Stimulated activated CD4-positive, alpha-beta T cell treated with anti-CD3 and anti-CD28 coated beads, Interleukin-12 subunit alpha, Interleukin-12 subunit beta, amount 100 ng/mL, for 24 hours (primary cell): ENCODE measurements at regions not wholly inside any gene's neighbourhood (a gene's known extent, or its start where the extent isn't known, plus 50 kb on each side); places are given as distances from the start of the nearest gene placed in this dataset.
"Not testable (repeated sequence)": the region's sequence is repeated elsewhere in the genome, so short reads cannot be mapped to it uniquely, and the experiment has no call there.

Experiments
- DNase-seq, 2 experiments: peaks; one replicate each; pipeline ENCODE4 v3.0.0-alpha.2; 2020; ENCODE audit warnings: low read depth in 2 of 2

DNA sequence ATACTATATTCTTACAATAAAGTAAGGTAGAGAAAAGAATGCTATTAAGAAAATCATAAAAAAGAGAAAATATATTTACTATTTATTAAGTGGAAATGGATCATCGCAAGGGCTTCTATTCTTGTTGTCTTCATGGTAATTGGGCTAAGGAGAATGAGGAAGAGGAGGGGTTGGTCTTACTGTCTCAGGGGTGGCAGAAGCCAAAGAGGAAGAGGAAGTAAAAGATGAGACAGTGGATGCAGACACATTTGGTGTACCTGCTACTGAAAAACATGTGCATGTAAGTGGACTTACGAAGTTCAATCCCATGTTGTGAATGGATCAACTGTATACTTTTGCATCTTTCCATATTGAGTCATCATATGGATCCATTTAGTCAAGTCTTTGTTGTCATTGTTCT lies 1502.1 kb upstream of the ADGRL3 start:
- no peak for DNase-seq

DNA sequence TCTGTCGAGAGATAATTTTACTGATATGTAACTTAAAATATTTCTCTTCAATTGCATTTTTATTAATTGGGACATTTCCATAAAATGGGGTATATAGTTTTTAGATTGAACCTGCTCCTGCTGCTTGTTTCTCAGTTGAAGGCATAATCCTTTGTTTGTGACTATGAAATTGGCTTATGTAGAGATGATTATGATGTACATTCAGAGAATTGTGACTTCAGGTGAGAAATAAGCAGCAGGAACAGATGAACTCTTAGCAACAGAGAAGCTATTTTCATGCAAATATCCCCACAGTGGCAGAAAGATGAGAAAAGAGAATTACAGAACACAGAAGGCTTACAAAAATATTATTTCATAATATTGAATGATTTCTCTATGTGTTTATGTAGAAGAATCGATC lies 1499.5 kb upstream of the ADGRL3 start:
- no peak for DNase-seq

DNA sequence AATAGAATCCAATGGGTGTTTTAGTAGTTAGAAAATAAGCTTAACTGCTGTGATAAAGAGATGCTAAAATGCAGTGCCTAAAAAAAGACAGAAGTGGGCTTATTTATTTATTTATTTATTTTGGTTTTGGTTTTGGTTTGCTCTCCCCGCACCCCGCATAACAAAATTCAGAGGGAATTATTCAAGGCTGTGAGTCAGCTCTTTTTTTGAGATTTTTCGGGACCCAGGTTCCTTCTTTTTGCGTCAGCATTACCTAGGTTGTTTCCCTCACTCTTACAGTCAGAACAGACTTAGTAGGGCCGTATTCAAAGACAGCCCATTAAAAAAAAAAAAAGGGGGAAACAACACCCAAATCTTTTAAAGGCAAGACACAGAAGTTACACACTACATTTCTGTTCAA lies 1495.5 kb upstream of the ADGRL3 start:
- DNase-seq, result no peak

DNA sequence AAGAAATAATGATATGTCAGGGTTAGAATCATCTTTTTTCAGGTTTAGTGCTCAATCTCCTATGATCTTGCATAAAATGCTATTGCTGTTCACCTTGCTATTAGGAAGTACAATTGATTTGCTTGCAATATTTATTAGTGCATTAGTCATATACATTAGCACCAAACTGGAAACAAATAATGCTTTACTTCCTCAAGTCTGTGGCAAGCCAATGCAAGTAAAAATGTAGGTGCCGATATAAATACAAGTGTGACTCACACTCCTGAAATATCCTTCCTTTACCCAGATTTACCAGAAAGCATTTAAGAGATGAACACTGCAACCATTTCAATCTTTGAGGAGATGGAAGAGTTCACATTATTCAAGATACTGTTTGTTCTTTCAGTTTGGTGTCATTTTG lies 1487.7 kb upstream of the ADGRL3 start:
- no peak for DNase-seq

DNA sequence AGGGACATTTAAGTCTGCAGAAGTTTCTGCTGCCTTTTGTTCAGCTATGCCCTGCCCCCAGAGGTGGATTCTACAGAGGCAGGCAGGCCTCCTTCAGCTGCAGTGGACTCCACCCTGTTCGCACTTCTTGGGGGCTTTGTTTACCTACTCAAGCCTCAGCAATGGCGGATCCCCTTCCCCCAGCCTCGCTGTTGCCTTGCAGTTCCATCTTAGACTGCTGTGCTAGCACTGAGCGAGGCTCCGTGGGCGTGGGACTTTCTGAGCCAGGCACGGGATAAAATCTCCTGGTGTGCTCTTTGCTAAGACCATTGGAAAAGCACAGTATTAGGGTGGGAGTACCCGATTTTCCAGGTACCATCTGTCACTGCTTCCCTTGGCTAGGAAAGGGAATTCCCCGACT lies 1475.8 kb upstream of the ADGRL3 start:
- DNase-seq, result not testable (repeated sequence)

DNA sequence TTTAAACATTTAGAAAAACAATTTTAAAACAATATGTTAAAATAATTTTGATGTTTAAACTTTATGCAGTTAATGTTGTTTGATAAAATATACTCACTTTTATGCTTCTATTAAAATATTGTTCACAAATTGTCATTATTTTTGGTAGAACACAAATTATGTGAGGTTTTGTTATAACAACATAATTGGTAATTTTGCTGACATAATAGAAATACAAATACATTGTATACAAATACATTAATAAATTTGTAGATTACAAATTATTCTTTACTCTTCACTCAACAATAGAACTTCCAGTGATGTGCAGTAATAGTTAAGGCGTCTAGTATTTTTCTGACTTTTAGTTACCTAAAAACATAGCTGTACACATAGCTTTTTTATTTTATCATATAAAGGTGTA lies 1472.4 kb upstream of the ADGRL3 start:
- DNase-seq, result no peak

DNA sequence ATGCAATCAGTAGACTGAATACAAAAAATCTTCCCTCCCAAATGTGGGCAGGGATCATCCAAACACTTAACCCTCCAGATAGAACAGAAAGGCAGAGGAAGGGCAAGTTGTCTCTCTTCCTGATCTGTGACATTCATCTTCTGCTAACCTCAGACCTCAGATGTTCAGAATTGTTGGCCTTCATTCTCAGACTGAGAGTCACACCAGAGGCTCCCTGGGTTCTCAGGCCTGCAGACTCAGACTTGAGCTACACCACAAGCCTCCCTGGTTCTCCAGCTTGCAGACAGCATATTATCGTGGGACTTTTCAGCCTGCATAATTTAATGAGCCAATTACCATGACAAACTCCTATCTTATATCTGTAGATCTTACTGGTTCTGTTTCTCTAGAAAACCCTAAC lies 1471.6 kb upstream of the ADGRL3 start:
- DNase-seq, result no peak

DNA sequence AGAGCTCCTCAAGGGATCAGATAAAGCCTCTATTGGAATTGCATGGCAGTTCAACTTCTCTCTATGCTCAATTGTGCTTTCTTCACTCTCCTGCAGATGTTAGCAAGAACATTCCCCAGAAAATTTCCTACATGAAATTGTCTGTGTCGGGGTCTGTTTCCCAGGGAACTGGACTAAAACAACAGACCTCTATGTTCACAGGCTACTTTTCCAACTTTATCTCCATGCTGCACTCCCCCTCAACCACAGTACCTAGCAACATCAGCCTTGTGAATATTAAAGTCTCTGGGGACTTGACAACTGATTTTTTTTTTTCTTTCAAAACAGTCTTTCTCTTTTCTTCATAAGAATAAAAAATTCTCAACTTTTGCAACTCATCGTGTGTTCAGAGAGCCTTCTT lies 1470.8 kb upstream of the ADGRL3 start:
- DNase-seq, result no peak

DNA sequence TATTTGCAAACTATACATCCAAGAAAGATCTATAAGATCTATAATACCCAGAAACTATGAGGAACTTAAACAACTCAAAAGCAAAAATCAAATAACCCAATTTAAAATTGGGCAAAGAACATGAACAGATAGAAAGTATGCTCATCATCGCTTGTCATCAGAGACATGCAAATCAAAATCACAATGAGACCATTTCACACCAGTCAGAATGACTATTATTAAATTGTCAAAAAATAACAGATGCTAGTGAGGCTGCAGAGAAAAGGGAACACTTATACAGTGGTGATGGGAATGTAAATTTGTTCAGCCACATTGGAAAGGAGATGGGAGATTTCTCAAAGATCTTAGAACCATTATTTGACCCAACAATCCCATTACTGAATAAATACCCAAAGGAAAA lies 1451.7 kb upstream of the ADGRL3 start:
- DNase-seq, result no peak

DNA sequence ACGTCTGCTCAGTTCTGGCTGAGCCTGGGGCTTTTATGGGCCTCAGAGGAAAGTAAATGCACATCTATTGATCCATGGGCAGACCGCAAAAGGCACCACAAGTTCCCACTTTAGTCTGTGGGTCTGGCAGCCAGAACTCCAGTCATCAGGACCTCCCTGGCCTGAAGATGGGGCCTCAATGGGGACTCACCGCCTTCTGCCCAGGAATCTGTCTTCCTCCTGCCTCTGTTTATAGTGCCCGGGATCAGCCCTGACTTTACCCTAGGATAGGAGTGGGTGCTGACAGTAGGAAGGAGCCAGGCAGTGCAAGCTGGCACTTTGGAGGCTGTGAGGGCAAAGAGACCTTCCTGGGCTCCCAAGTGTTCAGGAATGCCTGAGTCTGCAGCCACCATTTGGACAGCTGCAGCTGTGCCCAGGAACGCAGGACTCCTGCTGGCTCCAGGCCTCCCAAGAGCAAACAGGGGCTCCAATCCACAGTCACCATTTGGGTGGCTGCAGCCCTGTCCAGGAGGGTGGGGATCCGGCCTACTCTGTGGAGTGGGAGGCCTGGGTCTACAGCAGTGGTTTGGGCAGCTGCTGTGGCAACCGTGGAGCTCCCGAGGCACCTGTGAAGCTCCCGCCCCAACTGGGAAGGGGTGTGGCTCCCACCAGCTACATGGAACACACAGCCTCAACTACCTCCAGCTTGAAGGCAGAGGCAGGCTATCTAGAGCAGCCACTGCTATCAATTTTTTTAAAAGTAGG lies 1440.9 kb upstream of the ADGRL3 start:
- DNase-seq, result no peak

DNA sequence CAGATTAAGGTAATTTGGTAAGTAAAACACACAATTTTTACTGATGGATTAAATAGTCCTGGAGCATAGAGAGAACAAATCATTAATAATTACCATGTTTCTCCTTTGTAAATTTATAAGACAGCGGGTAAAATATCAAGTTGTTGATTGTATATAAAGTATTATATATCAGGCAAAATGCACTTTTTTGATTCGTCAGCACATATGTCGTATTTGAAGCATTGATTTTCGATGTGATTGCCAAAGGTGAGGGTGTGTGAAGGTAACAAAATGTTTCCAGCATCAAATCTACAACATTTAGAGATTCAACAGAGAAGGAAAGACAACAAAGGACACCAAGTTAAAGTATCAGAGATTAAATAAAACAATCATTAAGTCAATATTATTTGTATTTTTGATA lies 1437.8 kb upstream of the ADGRL3 start:
- DNase-seq, result no peak

DNA sequence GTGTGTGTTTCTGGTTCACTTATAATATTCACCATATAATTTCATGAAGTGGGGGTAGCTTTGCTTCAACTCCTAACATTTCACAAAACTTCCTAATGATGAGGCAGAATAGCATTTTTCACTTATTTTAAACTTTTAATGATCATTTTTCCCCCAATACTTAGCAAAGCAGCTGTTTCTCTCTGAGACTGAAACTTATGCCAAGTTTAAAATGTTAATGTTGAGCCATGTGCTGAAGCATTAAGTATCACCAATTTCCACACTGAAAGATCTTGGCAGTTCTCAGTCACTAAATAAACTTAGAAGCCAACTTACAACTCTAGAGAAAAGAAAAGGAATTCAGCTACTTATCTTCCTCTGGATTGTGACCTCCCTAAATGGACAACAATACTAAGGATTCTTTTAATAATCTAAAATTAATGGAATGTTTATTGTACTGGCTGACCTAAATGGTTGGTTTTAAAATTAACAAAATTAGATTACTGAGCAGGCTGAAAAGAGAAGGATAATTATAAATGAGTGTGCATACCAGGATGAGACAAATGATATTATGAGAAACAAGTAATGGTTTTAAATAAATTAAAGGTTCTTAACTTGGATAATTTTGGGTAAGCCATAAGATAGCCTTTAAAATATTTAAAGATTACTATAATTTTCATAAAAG lies 1429.4 kb upstream of the ADGRL3 start:
- no peak for DNase-seq

DNA sequence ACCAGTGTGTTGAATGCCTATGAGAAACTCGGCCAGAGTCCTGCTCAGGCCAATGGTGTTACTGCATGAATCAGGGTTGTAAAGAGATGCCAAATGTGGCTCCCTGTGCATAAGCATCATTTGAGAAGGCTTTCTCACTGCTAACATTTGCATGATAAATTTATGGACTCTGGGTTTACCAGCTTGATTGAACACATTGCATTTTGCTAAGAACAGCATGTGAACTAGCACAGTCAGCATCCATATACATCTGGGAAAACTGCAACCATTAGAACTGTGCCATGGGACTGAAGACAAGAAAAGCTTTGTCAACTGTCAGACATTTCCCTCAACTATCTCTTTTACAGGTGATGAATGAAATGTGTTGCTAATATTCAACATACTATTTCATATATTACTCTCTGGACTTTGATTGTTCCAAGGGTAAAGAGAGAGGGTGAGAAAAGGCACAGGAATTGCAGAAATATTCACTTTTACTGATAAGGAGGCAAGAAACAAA lies 1427.4 kb upstream of the ADGRL3 start:
- DNase-seq, result no peak

DNA sequence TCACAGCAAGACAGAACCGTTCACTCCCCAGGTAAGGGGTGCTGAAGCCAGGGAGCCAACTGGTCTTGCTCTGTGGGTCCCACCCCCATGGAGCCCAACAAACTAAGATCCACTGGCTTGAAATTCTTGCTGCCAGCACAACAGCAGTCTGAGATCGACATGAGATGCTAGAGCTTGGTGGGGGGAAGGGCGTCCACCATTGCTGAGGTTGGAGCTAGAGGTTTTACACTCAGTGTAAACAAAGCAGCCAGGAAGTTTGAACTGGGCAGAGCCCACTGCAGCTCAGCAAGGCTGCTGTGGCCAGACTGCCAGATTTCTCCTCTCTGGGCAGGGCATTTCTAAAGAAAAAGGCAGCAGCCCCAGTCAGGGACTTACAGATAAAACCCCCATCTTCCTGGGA lies 1419.9 kb upstream of the ADGRL3 start:
- DNase-seq, result not testable (repeated sequence)

DNA sequence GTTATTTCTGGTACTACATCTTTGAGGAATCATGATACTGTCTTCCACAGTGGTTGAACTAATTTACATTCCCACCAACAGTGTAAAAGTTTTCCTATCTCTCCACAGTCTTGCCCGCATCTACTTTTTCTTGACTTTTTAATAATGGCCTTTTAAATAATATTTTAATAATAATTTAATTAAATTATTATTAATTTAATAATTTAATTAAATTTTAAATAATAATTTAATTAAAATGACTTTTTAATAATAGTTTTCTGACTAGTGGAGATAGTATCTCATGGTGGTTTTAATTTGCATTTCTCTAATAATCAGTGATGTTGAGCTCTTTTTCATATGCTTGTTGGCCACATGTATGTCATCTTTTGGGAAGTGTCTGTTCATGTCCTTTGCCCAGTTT lies 1395.0 kb upstream of the ADGRL3 start:
- no peak for DNase-seq

DNA sequence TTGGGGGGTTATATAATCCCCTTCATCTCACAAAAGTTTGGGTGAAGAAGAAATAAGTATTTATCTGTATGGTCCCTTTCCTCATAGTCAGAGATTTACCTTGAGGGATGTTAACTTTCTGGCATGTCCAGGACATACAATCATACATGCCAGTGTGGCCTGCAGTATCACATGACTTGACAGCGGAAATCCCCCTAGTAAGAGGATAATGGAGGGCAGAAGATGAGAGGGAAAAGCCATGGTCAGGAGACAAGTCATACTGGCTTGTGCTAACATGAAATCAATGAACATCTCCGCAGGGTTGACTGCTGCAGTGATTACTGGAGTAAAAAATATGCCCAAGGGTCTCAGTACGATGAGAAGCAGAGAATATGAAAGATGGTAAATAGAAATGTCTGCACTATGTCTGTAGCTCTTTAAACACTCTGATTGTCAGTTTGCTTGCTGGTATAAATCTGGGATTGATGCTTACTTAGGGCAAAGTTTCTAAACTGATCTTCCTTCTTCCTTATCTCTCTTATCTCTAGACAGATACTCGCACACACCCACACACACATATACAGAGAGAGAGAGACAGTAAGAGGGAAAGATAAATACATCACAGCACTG lies 1385.6 kb upstream of the ADGRL3 start:
- no peak for DNase-seq

DNA sequence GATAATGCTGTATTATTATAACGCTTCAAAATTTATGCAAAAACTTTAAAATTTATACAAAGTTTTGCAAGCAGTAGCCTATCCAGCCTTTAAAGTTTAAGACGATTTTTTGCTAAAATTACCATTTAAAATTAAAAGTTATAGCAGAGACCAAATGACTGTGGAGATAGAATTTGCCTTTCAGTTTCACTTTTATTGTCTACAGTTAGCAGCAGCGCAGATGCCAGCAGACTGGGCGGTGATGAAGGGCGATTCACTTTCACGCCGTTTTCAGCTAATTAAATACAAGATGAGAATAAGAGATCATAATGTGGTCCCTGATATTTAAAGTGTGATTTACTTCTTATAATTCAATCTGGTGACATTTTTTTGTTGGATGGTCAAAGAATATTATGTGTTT lies 1381.5 kb upstream of the ADGRL3 start:
- DNase-seq, result no peak

DNA sequence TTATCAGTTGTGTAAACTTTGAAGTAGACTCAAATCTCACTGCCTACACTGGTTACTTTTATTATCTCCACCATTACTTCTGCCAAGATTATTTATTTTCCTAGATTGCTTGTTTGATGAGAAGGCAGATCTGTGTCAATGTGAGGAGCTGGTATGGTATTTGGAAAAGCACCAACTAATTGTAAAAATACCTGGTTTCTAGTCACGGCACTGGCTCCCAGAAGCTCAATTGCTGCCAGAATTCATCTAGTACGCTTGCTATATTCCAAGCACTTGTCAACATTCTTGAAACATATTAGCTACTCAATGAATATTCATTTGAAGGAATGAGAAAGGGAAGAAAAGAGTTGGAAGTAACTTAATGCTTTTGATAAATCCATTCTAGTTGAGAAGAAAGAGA lies 1376.8 kb upstream of the ADGRL3 start:
- DNase-seq, result no peak

DNA sequence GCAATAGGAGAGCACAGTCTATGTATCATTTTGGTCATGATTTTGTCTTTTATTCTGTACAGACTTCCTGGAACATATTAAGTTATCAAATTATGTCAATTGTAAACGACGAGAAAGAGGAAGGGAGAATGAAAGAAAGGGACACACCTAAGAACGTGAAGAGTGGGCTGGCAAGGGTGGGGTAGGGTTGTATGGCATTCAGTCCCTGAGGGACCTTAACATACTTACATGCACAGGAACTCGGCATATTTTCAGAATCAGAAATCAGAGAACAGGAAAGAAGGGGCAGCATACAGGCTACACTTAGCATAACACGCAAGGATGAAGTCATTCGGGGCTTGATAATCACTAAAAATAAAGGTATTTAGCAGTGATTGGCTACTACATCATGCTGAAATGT lies 1375.0 kb upstream of the ADGRL3 start:
- no peak for DNase-seq

DNA sequence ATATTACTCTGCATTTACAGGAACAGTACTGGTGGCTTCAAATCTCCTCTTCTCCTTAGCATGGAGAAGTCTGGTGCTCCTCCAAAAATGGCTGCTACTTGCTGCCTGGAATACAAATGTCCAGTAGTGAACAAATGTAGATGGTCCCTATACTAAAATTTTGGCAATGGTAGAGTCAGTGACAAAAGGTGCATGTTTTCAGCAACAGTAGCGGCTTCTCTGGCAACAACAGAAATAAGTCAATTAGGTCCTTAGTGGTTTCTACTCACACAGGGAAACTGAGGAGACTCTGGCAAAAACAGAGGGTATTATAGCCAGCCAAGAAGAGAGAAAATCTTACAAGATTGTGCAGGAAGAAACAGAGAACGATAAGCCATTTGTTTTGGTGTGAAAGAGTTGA lies 1368.4 kb upstream of the ADGRL3 start:
- no peak for DNase-seq

DNA sequence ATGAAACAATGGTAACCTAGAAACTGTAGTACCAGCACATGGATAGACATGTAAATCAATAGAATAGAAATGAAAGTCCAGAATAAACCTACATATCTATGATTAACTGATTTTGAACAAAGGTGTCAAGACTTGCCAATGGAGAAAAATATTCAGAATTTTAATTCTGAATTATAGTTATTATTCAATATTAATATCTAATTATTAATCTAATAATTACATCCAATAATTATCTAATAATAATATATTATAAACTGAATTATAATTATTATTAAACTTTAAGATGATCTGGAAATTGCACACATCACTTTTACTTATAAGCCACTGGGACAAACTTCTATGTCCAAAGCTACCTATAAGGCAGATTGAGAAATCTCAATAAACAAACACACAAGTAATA lies 1365.2 kb upstream of the ADGRL3 start:
- DNase-seq, result no peak

DNA sequence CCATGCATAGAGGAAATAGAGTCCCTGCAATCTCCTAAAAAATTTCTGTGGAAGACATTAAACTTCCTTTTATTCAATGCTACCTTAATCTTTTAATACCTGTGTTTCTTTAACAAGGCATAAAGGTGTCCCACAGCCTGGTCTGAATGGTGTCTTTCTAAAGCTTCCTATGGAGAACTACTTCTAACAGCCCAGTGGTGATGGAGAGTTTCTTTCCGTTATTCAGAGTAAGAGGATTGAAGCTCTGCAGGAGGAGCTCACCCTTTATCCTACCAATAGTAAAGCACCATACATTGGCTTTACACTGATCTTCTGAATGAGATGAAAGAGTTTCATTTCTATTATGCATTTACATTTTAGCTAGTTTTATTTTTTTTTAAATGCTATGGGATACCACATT lies 1362.4 kb upstream of the ADGRL3 start:
- no peak for DNase-seq

DNA sequence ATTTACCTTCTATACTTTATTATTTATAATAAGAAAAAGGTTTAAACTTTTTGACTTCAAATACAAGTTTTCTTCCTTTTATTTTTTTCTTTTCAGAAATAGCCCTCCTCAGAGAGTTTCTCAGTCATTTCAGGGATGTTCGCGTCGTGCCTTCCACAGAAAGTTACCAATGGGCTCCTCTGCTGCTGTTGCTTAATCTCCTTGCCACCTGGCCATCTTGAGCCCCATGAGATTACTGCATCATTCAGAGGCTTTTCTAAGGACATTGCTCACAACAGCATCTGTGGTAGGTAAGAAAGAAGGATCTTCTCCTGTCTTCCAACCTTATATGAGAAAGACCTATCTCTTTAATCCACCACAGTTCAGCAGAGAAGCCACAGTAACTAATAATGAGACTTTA lies 1361.9 kb upstream of the ADGRL3 start:
- no peak for DNase-seq
